ENCODE measurements at regions not wholly inside any gene's neighbourhood (a gene's known extent, or its start where the extent isn't known, plus 50 kb on each side); places are given as distances from the start of the nearest gene placed in this dataset.

DNA sequence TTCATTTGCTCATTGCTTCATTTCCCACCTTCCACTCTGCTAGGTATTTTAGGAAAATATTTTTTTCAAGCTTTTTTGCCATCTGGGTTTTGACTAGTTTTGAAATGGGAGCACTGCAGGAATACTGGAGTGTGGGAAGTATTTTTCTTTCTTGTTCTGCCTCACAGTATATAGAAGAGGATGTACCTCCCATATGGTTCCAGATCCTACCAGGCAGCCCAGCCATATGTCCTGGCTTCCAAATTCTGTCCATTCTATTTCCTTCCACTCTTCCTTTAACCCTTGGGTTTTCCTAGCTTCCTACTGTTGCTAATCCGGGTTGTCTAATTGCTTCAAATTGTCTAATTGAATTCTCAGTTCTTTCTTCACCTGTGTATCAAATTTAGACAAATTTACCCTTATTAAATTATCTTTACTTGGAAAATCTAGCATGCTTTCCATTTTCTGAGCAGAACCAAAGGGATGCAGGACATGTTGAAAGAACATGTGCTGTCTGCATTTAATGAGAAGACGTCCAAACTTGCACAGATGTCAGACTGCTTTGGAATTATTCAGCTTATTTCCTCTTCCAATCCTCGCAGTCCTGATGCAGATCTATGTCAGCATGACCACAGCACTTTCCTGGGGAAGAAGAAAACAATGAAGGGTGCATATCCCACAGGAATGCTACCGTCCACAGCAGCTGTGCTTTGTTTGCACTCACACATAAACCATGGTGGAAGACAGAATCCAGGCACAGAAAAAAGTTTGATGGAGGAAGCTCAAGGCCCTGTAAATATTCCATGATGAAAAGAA lies 1273.9 kb upstream of the MAP3K7 start:
- TF ChIP-seq, protein P1, sequence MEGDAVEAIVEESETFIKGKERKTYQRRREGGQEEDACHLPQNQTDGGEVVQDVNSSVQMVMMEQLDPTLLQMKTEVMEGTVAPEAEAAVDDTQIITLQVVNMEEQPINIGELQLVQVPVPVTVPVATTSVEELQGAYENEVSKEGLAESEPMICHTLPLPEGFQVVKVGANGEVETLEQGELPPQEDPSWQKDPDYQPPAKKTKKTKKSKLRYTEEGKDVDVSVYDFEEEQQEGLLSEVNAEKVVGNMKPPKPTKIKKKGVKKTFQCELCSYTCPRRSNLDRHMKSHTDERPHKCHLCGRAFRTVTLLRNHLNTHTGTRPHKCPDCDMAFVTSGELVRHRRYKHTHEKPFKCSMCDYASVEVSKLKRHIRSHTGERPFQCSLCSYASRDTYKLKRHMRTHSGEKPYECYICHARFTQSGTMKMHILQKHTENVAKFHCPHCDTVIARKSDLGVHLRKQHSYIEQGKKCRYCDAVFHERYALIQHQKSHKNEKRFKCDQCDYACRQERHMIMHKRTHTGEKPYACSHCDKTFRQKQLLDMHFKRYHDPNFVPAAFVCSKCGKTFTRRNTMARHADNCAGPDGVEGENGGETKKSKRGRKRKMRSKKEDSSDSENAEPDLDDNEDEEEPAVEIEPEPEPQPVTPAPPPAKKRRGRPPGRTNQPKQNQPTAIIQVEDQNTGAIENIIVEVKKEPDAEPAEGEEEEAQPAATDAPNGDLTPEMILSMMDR (IDR thresholded peaks at IDR 0.05; ENCODE audit: poor library complexity, severe bottlenecking), result no peak
- TF ChIP-seq SMC3 (conservative IDR thresholded peaks at IDR 0.05; ENCODE audit: poor library complexity), result no peak
- no peak for TF ChIP-seq REST (IDR thresholded peaks at IDR 0.05; ENCODE audit: borderline replicate concordance)
- no peak for TF ChIP-seq RAD21 (conservative IDR thresholded peaks at IDR 0.05)
- TF ChIP-seq EP300 (conservative IDR thresholded peaks at IDR 0.05; ENCODE audit: poor library complexity, severe bottlenecking), result no peak
- TF ChIP-seq TAF1 (IDR thresholded peaks at IDR 0.05; ENCODE audit: low read depth), result no peak
- TF ChIP-seq EZH2 (IDR thresholded peaks at IDR 0.05; ENCODE audit: borderline replicate concordance, insufficient read depth, low read length, poor library complexity, severe bottlenecking), result no peak

DNA sequence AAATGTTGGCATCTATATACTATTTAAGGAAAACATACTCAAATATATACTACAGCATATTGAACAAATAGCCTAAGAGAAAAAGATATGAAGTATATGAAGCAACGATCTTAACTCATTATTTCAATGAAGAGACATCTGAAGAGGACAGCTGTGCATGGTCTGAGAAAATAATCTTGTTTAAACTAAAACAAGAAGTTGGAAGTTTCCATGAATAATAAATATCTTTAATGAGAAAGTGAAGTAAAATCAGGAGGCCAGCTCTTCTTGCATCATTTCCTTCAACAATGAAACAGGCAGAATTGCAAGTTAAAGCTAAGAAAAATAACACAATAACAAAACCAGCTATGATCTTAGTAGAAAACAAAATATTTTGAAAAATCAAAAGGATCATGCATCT lies 1265.4 kb upstream of the MAP3K7 start:
- Histone ChIP-seq H2AFZ (ENCODE audit: low read depth, low read length) (no peak overlapping the region), H3K36me3 (ENCODE audit: insufficient read depth, low read length) (no peaks in the 10 kb centered on the region), H3K27me3 (ENCODE audit: insufficient read depth, low read depth, low read length) (no peaks in the 10 kb centered on the region), H3K79me2 (replicated peaks; ENCODE audit: insufficient read depth, low read length) (no peaks in the 10 kb centered on the region), H3K9ac (ENCODE audit: low read length) (no peak overlapping the region), H3K4me3 (ENCODE audit: low read length) (no peak overlapping the region), H3K4me2 (ENCODE audit: low read length) (no peak overlapping the region), H4K20me1 (ENCODE audit: insufficient read depth) (no peaks in the 10 kb centered on the region), H3K9me3 (ENCODE audit: low read length) (no peaks in the 10 kb centered on the region), H3K9me2 (ENCODE audit: insufficient read depth, low read length) (no peaks in the 10 kb centered on the region), H3K27ac (ENCODE audit: low read length) (no peak overlapping the region), H3F3A (ENCODE audit: insufficient read depth, low read length, poor library complexity, severe bottlenecking) (no peaks in the 10 kb centered on the region)
- TF ChIP-seq SMC3 (conservative IDR thresholded peaks at IDR 0.05; ENCODE audit: poor library complexity) (no peak), EP300 (conservative IDR thresholded peaks at IDR 0.05; ENCODE audit: poor library complexity, severe bottlenecking) (no peak), EZH2 (IDR thresholded peaks at IDR 0.05; ENCODE audit: borderline replicate concordance, insufficient read depth, low read length, poor library complexity, severe bottlenecking) (no peak)

More for the DNA sequence above, 1273.9 kb upstream of the MAP3K7 start:
- no peaks in the 10 kb centered on the region for H3K36me3 ChIP-seq (ENCODE audit: insufficient read depth, low read length)
- no peaks in the 10 kb centered on the region for H3K9me2 ChIP-seq (ENCODE audit: insufficient read depth, low read length)
- no peak overlapping the region for H3K9ac ChIP-seq (ENCODE audit: low read length)
- H3K79me2 ChIP-seq (replicated peaks; ENCODE audit: insufficient read depth, low read length), result no peaks in the 10 kb centered on the region
- no peak overlapping the region for H3K27ac ChIP-seq (ENCODE audit: low read length)
- no peaks in the 10 kb centered on the region for H3F3A ChIP-seq (ENCODE audit: insufficient read depth, low read length, poor library complexity, severe bottlenecking)
- H3K9me3 ChIP-seq (ENCODE audit: low read length), result no peaks in the 10 kb centered on the region
- H4K20me1 ChIP-seq (ENCODE audit: insufficient read depth), result no peaks in the 10 kb centered on the region
- H3K4me3 ChIP-seq (ENCODE audit: low read length), result no peak overlapping the region
- H3K4me2 ChIP-seq (ENCODE audit: low read length), result no peak overlapping the region
- H2AFZ ChIP-seq (ENCODE audit: low read depth, low read length), result no peak overlapping the region
- H3K27me3 ChIP-seq (ENCODE audit: insufficient read depth, low read depth, low read length), result no peaks in the 10 kb centered on the region
